ENCODE measurements at regions not wholly inside any gene's neighbourhood (a gene's known extent, or its start where the extent isn't known, plus 50 kb on each side); places are given as distances from the start of the nearest gene placed in this dataset.

DNA sequence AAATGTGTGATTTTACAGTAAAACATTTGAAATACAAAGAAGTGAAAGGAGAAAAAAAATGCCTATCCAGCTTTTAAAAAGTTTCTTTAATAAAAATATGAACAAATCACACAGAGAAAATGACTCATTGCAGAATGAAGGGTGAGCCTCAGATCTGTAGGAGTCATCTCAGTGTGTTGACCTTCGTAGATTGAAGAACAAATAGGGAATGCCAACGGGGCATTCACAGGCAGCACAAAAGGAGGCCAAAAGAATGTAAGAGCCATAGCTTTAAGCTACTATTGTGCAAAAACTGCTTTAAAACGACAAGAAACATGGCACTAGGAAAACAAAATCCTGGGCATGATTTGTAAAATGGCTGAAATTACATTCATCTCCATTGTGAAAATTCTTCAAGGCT, 782.7 kb upstream of the CELF2 start:
- TF ChIP-seq SNAI2 (CRISPR knock-in tag; IDR thresholded peaks at IDR 0.05) (no peak), BACH2 (CRISPR knock-in tag; IDR thresholded peaks at IDR 0.05; ENCODE audit: borderline replicate concordance) (no peak), ZNF8 (CRISPR knock-in tag; IDR thresholded peaks at IDR 0.05) (no peak), ZFP30 (CRISPR knock-in tag; IDR thresholded peaks at IDR 0.05) (no peak), RARB (CRISPR knock-in tag; IDR thresholded peaks at IDR 0.05) (no peak), TCF4 (CRISPR knock-in tag; IDR thresholded peaks at IDR 0.05; ENCODE audit: borderline replicate concordance) (no peak), OSR1 (CRISPR knock-in tag; IDR thresholded peaks at IDR 0.05) (no peak), CSDC2 (CRISPR knock-in tag; IDR thresholded peaks at IDR 0.05) (no peak), ISL1 (CRISPR knock-in tag; IDR thresholded peaks at IDR 0.05) (no peak), ZNF565 (CRISPR knock-in tag; conservative IDR thresholded peaks at IDR 0.05; ENCODE audit: low read depth) (no peak), ZFP3 (CRISPR knock-in tag; IDR thresholded peaks at IDR 0.05) (no peak), TOX (CRISPR knock-in tag; IDR thresholded peaks at IDR 0.05; ENCODE audit: borderline replicate concordance) (no peak), ESRRG (CRISPR knock-in tag; IDR thresholded peaks at IDR 0.05) (no peak), GLIS3 (CRISPR knock-in tag; IDR thresholded peaks at IDR 0.05) (no peak)
- TF ChIP-seq, protein P1, sequence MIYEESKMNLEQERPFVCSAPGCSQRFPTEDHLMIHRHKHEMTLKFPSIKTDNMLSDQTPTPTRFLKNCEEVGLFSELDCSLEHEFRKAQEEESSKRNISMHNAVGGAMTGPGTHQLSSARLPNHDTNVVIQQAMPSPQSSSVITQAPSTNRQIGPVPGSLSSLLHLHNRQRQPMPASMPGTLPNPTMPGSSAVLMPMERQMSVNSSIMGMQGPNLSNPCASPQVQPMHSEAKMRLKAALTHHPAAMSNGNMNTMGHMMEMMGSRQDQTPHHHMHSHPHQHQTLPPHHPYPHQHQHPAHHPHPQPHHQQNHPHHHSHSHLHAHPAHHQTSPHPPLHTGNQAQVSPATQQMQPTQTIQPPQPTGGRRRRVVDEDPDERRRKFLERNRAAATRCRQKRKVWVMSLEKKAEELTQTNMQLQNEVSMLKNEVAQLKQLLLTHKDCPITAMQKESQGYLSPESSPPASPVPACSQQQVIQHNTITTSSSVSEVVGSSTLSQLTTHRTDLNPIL (CRISPR knock-in tag; IDR thresholded peaks at IDR 0.05; ENCODE audit: low read depth), result no peak
- TF ChIP-seq, protein P2, sequence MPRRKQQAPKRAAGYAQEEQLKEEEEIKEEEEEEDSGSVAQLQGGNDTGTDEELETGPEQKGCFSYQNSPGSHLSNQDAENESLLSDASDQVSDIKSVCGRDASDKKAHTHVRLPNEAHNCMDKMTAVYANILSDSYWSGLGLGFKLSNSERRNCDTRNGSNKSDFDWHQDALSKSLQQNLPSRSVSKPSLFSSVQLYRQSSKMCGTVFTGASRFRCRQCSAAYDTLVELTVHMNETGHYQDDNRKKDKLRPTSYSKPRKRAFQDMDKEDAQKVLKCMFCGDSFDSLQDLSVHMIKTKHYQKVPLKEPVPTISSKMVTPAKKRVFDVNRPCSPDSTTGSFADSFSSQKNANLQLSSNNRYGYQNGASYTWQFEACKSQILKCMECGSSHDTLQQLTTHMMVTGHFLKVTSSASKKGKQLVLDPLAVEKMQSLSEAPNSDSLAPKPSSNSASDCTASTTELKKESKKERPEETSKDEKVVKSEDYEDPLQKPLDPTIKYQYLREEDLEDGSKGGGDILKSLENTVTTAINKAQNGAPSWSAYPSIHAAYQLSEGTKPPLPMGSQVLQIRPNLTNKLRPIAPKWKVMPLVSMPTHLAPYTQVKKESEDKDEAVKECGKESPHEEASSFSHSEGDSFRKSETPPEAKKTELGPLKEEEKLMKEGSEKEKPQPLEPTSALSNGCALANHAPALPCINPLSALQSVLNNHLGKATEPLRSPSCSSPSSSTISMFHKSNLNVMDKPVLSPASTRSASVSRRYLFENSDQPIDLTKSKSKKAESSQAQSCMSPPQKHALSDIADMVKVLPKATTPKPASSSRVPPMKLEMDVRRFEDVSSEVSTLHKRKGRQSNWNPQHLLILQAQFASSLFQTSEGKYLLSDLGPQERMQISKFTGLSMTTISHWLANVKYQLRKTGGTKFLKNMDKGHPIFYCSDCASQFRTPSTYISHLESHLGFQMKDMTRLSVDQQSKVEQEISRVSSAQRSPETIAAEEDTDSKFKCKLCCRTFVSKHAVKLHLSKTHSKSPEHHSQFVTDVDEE (CRISPR knock-in tag; IDR thresholded peaks at IDR 0.05), result no peak
- TF ChIP-seq, protein P3, sequence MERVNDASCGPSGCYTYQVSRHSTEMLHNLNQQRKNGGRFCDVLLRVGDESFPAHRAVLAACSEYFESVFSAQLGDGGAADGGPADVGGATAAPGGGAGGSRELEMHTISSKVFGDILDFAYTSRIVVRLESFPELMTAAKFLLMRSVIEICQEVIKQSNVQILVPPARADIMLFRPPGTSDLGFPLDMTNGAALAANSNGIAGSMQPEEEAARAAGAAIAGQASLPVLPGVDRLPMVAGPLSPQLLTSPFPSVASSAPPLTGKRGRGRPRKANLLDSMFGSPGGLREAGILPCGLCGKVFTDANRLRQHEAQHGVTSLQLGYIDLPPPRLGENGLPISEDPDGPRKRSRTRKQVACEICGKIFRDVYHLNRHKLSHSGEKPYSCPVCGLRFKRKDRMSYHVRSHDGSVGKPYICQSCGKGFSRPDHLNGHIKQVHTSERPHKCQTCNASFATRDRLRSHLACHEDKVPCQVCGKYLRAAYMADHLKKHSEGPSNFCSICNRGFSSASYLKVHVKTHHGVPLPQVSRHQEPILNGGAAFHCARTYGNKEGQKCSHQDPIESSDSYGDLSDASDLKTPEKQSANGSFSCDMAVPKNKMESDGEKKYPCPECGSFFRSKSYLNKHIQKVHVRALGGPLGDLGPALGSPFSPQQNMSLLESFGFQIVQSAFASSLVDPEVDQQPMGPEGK (CRISPR knock-in tag; IDR thresholded peaks at IDR 0.05; ENCODE audit: borderline replicate concordance), result no peak
- ATAC-seq, result no peak

DNA sequence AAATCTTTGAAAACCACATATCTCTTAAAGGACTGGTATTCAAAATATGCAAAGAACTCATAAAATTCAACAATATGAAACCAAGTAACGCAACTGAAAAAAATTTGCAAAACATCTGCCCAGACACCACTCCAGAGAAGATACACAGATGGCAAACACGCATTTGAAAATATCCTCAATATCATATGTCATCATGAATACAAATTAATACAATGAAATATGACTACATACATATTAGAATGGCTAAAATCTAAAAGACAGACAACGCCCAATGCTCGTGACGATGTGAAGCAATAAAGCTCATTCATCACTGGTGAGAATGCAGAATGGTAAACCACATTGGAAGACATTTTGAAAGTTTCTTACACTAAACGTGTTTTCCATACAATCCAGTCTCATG, 770.1 kb upstream of the CELF2 start:
- TF ChIP-seq, protein P4, sequence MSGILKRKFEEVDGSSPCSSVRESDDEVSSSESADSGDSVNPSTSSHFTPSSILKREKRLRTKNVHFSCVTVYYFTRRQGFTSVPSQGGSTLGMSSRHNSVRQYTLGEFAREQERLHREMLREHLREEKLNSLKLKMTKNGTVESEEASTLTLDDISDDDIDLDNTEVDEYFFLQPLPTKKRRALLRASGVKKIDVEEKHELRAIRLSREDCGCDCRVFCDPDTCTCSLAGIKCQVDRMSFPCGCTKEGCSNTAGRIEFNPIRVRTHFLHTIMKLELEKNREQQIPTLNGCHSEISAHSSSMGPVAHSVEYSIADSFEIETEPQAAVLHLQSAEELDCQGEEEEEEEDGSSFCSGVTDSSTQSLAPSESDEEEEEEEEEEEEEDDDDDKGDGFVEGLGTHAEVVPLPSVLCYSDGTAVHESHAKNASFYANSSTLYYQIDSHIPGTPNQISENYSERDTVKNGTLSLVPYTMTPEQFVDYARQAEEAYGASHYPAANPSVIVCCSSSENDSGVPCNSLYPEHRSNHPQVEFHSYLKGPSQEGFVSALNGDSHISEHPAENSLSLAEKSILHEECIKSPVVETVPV (CRISPR knock-in tag; IDR thresholded peaks at IDR 0.05), result no peak
- TF ChIP-seq ZNF565 (CRISPR knock-in tag; conservative IDR thresholded peaks at IDR 0.05; ENCODE audit: low read depth) (no peak), ZC3H10 (CRISPR knock-in tag; IDR thresholded peaks at IDR 0.05) (no peak), ARNTL (CRISPR knock-in tag; IDR thresholded peaks at IDR 0.05; ENCODE audit: borderline replicate concordance, low read depth) (no peak), PPARA (CRISPR knock-in tag; IDR thresholded peaks at IDR 0.05; ENCODE audit: borderline replicate concordance) (no peak), OSR1 (CRISPR knock-in tag; IDR thresholded peaks at IDR 0.05) (no peak), ZNF8 (CRISPR knock-in tag; IDR thresholded peaks at IDR 0.05) (no peak), ZFP30 (CRISPR knock-in tag; IDR thresholded peaks at IDR 0.05) (no peak), TOX (CRISPR knock-in tag; IDR thresholded peaks at IDR 0.05; ENCODE audit: borderline replicate concordance) (no peak)
- TF ChIP-seq, protein P1 (CRISPR knock-in tag; IDR thresholded peaks at IDR 0.05; ENCODE audit: low read depth), result no peak
- TF ChIP-seq, protein P3 (CRISPR knock-in tag; IDR thresholded peaks at IDR 0.05; ENCODE audit: borderline replicate concordance), result no peak
- no peak for ATAC-seq
